NT2/D1 (cell line): ENCODE measurements at regions not wholly inside any gene's neighbourhood (a gene's known extent, or its start where the extent isn't known, plus 50 kb on each side); places are given as distances from the start of the nearest gene placed in this dataset.

Experiments
- YY1 ChIP-seq: IDR thresholded peaks from 2 replicates; pipeline ENCODE4 v1.6.1; 2011; ENCODE audit not compliant: insufficient read length, insufficient read depth
- ZNF274 ChIP-seq: IDR thresholded peaks from 2 replicates; pipeline ENCODE4 v1.6.1; 2011; ENCODE audit warnings: mild to moderate bottlenecking, low read depth, low read length

GRCh38 chr4:62360156-62360545, 1160.0 kb downstream of the ADGRL3 start:
- no peak for TF ChIP-seq YY1
- no peak for TF ChIP-seq ZNF274
